ENCODE measurements at regions not wholly inside any gene's neighbourhood (a gene's known extent, or its start where the extent isn't known, plus 50 kb on each side); places are given as distances from the start of the nearest gene placed in this dataset.
A peak's percentile ranks its signal among the peaks of the same experiment; 100 is the strongest.

DNA sequence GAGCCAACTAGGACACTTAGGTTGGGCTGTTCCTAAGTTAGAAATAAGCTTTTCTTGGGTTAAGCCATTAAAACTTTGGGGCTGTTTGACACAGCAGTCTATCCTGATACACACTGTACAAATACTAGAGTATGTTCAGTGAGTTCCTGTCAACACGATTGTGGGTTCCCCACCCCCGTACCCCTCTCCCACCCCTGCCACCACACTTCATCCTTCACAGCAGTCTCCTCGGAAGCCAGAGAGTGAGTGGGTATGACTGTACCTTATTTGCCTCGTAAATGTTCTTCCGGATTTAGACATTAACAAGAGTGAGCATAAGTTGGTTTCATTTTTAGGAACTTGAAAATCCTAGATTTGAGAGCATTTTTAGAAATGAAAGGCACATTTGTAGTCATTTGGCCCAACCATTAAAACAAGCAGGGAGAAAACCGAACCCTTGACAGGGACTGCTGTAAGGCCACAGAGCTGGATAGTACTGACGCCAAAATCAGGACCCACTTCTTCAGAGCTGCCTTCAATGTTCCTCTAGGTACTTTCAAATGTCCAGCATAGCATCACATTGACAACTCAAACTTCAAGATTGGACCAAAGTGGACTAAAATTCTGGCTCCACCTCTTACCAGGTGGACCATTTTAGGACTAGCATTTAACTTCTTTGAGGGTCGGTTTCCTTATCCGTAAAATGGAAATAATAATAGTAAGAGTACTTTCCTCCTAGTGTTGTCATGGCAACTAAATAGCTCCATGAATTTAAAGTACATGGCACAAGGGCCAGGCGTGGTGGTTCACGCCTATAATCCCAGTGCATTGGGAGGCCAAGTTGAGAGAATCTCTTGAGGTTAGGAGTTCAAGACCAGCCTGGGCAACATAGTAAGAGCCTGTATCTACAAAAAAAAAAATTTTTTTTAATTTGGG is 166.3 kb upstream of the SERTAD2 start:
- peak overlapping the region; percentile 86 for H2AFZ ChIP-seq (ENCODE audit: low read length)
- no peaks in the 10 kb centered on the region for H4K20me1 ChIP-seq (ENCODE audit: insufficient read depth, low read length)
- H3K27me3 ChIP-seq (replicated peaks; ENCODE audit: insufficient read depth, low read length) = no peaks in the 10 kb centered on the region
- peak overlapping the region; percentile 49 for H3K4me3 ChIP-seq (ENCODE audit: low read length)
- no peaks in the 10 kb centered on the region for H3K9me3 ChIP-seq (replicated peaks; ENCODE audit: insufficient read depth, low read length)
- H3K4me1 ChIP-seq (ENCODE audit: low read length) = peaks cover 11% of the 10 kb centered on the region
- DNase-seq = peak; percentile 49
- H3K9ac ChIP-seq (ENCODE audit: low read length) = peak overlapping the region; percentile 34; the same call in 1 of the 2 replicates
- H3K79me2 ChIP-seq (ENCODE audit: low read length) = no peaks in the 10 kb centered on the region
- peaks cover 3% of the 10 kb centered on the region; the same call in 1 of the 2 replicates for H3F3A ChIP-seq (ENCODE audit: insufficient read depth, low read length)
- peak overlapping the region; percentile 84 for H3K4me2 ChIP-seq (ENCODE audit: low read depth, low read length)
- no peaks in the 10 kb centered on the region for H3K36me3 ChIP-seq (replicated peaks; ENCODE audit: insufficient read depth, low read length)
- TF ChIP-seq EZH2phosphoT487 (IDR thresholded peaks at IDR 0.05; ENCODE audit: low read length) (no peak), EZH2 (optimal IDR thresholded peaks at IDR 0.05; ENCODE audit: low read depth, low read length) (no peak)
- TF ChIP-seq, protein P1, sequence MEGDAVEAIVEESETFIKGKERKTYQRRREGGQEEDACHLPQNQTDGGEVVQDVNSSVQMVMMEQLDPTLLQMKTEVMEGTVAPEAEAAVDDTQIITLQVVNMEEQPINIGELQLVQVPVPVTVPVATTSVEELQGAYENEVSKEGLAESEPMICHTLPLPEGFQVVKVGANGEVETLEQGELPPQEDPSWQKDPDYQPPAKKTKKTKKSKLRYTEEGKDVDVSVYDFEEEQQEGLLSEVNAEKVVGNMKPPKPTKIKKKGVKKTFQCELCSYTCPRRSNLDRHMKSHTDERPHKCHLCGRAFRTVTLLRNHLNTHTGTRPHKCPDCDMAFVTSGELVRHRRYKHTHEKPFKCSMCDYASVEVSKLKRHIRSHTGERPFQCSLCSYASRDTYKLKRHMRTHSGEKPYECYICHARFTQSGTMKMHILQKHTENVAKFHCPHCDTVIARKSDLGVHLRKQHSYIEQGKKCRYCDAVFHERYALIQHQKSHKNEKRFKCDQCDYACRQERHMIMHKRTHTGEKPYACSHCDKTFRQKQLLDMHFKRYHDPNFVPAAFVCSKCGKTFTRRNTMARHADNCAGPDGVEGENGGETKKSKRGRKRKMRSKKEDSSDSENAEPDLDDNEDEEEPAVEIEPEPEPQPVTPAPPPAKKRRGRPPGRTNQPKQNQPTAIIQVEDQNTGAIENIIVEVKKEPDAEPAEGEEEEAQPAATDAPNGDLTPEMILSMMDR (IDR thresholded peaks at IDR 0.05; ENCODE audit: low read length) = no peak
- H3K27ac ChIP-seq (ENCODE audit: low read length) = peak overlapping the region; percentile 60; the same call in 1 of the 2 replicates
- no peaks in the 10 kb centered on the region for H3K9me2 ChIP-seq (replicated peaks; ENCODE audit: insufficient read depth, low read length)

DNA sequence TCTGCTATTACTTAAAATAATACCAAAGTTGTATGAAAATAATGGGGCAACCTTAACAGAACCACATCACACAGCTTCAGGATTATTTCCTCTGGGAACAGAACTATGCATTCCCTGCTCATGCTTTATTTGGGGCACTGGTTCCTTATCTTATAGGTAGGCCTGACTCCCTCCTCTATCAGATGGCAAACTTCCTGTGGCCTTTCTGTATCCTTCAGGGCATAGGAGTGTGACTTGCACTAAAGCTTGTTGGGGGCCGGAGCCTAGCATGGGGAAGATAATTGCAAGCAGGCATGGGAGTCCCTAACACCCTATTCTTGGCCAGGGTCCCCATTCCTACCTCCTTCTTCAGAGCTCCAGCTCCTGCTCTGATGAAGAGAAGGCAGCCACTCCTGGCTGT is 167.2 kb upstream of the SERTAD2 start:
- no peaks in the 10 kb centered on the region for H3K9me2 ChIP-seq (replicated peaks; ENCODE audit: insufficient read depth, low read length)
- no peak for DNase-seq
- TF ChIP-seq, protein P1 (IDR thresholded peaks at IDR 0.05; ENCODE audit: low read length) = no peak
- TF ChIP-seq EZH2 (optimal IDR thresholded peaks at IDR 0.05; ENCODE audit: low read depth, low read length) = no peak
- TF ChIP-seq EZH2phosphoT487 (IDR thresholded peaks at IDR 0.05; ENCODE audit: low read length) = no peak
- no peak overlapping the region for H3K9ac ChIP-seq (ENCODE audit: low read length)
- no peaks in the 10 kb centered on the region for H3K9me3 ChIP-seq (replicated peaks; ENCODE audit: insufficient read depth, low read length)
- peaks cover 11% of the 10 kb centered on the region for H3K4me1 ChIP-seq (ENCODE audit: low read length)
- no peaks in the 10 kb centered on the region for H3K36me3 ChIP-seq (replicated peaks; ENCODE audit: insufficient read depth, low read length)
- H2AFZ ChIP-seq (ENCODE audit: low read length) = no peak overlapping the region
- no peaks in the 10 kb centered on the region for H3K27me3 ChIP-seq (replicated peaks; ENCODE audit: insufficient read depth, low read length)
- H4K20me1 ChIP-seq (ENCODE audit: insufficient read depth, low read length) = no peaks in the 10 kb centered on the region
- H3K4me3 ChIP-seq (ENCODE audit: low read length) = no peak overlapping the region
- peaks cover 3% of the 10 kb centered on the region; the same call in 1 of the 2 replicates for H3F3A ChIP-seq (ENCODE audit: insufficient read depth, low read length)
- no peak overlapping the region for H3K4me2 ChIP-seq (ENCODE audit: low read depth, low read length)
- H3K27ac ChIP-seq (ENCODE audit: low read length) = no peak overlapping the region
- H3K79me2 ChIP-seq (ENCODE audit: low read length) = no peaks in the 10 kb centered on the region

DNA sequence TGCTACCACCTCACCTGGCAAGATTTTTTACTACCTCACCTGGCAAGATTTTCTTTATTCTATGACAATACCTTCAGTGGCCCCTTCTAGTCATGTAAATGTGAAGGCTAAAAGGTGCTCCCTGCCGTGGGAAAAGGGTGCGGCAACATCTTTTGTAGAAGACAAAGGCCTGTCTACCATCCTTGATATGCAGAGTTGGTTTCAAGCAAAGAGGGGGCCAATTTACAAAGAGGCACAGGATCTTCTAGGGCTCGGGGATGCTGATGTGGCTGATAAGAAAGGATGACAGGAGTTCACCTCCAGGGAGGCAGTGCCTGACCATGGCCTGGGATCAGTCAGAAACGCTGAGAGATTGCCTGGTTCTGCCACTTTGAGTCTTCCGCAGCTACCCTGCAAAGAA is 165.4 kb upstream of the SLC1A4 start:
- no peaks in the 10 kb centered on the region for H4K20me1 ChIP-seq (ENCODE audit: insufficient read depth, low read length)
- no peak for TF ChIP-seq EZH2phosphoT487 (IDR thresholded peaks at IDR 0.05; ENCODE audit: low read length)
- TF ChIP-seq EZH2 (optimal IDR thresholded peaks at IDR 0.05; ENCODE audit: low read depth, low read length) = no peak
- TF ChIP-seq, protein P1 (IDR thresholded peaks at IDR 0.05; ENCODE audit: low read length) = no peak
- H3K4me2 ChIP-seq (ENCODE audit: low read depth, low read length) = no peak overlapping the region
- H3K4me1 ChIP-seq (ENCODE audit: low read length) = peaks cover 11% of the 10 kb centered on the region
- no peak overlapping the region for H2AFZ ChIP-seq (ENCODE audit: low read length)
- no peak overlapping the region for H3K9ac ChIP-seq (ENCODE audit: low read length)
- no peak overlapping the region for H3K4me3 ChIP-seq (ENCODE audit: low read length)
- H3K27ac ChIP-seq (ENCODE audit: low read length) = no peak overlapping the region
- no peaks in the 10 kb centered on the region for H3K36me3 ChIP-seq (replicated peaks; ENCODE audit: insufficient read depth, low read length)
- no peaks in the 10 kb centered on the region for H3K27me3 ChIP-seq (replicated peaks; ENCODE audit: insufficient read depth, low read length)
- no peak for DNase-seq
- H3K9me3 ChIP-seq (replicated peaks; ENCODE audit: insufficient read depth, low read length) = no peaks in the 10 kb centered on the region
- no peaks in the 10 kb centered on the region for H3K9me2 ChIP-seq (replicated peaks; ENCODE audit: insufficient read depth, low read length)
- H3K79me2 ChIP-seq (ENCODE audit: low read length) = no peaks in the 10 kb centered on the region
- peaks cover 3% of the 10 kb centered on the region; the same call in 1 of the 2 replicates for H3F3A ChIP-seq (ENCODE audit: insufficient read depth, low read length)

Data from MM.1S (cell line).